HEK293 (cell line): ENCODE measurements at regions not wholly inside any gene's neighbourhood (a gene's known extent, or its start where the extent isn't known, plus 50 kb on each side); places are given as distances from the start of the nearest gene placed in this dataset.

Experiments used
- CTCF ChIA-PET: fragments of 350-600 bp; formaldehyde crosslinking; extraction: SDS; loops from one replicate; lab custom pipeline; 2021; ENCODE audit warnings: antibody characterized with exemption; lab: Yijun Ruan, JAX
- POLR2A ChIA-PET: fragments of 300-600 bp; formaldehyde crosslinking; extraction: SDS; loops from one replicate; lab custom pipeline; 2020; ENCODE audit warnings: antibody characterized with exemption, inconsistent platforms; lab: Yijun Ruan, JAX
- H3K27ac ChIP-seq: fragments of 200-500 bp; sonication (Bioruptor generic); 2 replicates; pipeline ENCODE4 v1.5.1; 2014; ENCODE audit warnings: low read depth, low read length, control low read depth, inconsistent platforms; ENCODE audit errors: extremely low read depth
- H3K36me3 ChIP-seq, 2 experiments: fragments of 200-500 bp in 1 of 2; sonication (Bioruptor generic) in 1 of 2; 1 replicate in 1 of 2; 2 replicates in 1 of 2; pipeline ENCODE4 v1.5.1; 2014 to 2017; ENCODE audit warnings: inconsistent platforms in 2 of 2, low read length in 2 of 2; ENCODE audit not compliant: control insufficient read depth in 2 of 2, insufficient read depth in 1 of 2
- H3K4me1 ChIP-seq: fragments of 200-500 bp; sonication (Bioruptor generic); 2 replicates; pipeline ENCODE4 v1.5.1; 2014; ENCODE audit warnings: mild to moderate bottlenecking, low read length, inconsistent platforms; ENCODE audit not compliant: control insufficient read depth, insufficient read depth
- H3K4me3 ChIP-seq: 2 replicates; pipeline ENCODE4 v1.5.1; 2011; ENCODE audit warnings: low read depth, mild to moderate bottlenecking, control low read depth, low read length, moderate library complexity
- H3K9me3 ChIP-seq: fragments of 200-500 bp; sonication (Bioruptor generic); 2 replicates; pipeline ENCODE4 v1.5.1; 2014; ENCODE audit warnings: low read depth, low read length, inconsistent platforms; ENCODE audit not compliant: control insufficient read depth, insufficient read depth
- FEZF1 ChIP-seq: fragments of 450-650 bp; formaldehyde crosslinking; IDR thresholded peaks from 2 replicates; pipeline ENCODE4 v1.5.1; 2016; ENCODE audit warnings: missing biosample characterization, missing genetic modification characterization
- KLF1 ChIP-seq: fragments of 450-650 bp; formaldehyde crosslinking; IDR thresholded peaks from 2 replicates; pipeline ENCODE4 v1.5.1; 2016; ENCODE audit warnings: missing biosample characterization, missing genetic modification characterization
- KLF16 ChIP-seq: fragments of 450-650 bp; formaldehyde crosslinking; IDR thresholded peaks from 2 replicates; pipeline ENCODE4 v1.5.1; 2017; ENCODE audit warnings: missing biosample characterization, missing genetic modification characterization
- KLF7 ChIP-seq: fragments of 450-650 bp; formaldehyde crosslinking; IDR thresholded peaks from 2 replicates; pipeline ENCODE4 v1.5.1; 2016; ENCODE audit warnings: missing biosample characterization, missing genetic modification characterization, borderline replicate concordance
- SALL2 ChIP-seq: fragments of 450-650 bp; formaldehyde crosslinking; IDR thresholded peaks from 2 replicates; pipeline ENCODE4 v1.5.0; 2017; ENCODE audit warnings: missing biosample characterization, mild to moderate bottlenecking, missing genetic modification characterization, borderline replicate concordance
- SCRT2 ChIP-seq: fragments of 450-650 bp; formaldehyde crosslinking; IDR thresholded peaks from 2 replicates; pipeline ENCODE4 v1.5.1; 2016; ENCODE audit warnings: missing biosample characterization, missing genetic modification characterization
- ZBTB17 ChIP-seq: fragments of 450-650 bp; formaldehyde crosslinking; IDR thresholded peaks from 2 replicates; pipeline ENCODE4 v1.5.1; 2016; ENCODE audit warnings: missing biosample characterization, missing genetic modification characterization
- ZIC2 ChIP-seq: fragments of 450-650 bp; formaldehyde crosslinking; IDR thresholded peaks from 2 replicates; pipeline ENCODE4 v1.5.1; 2016; ENCODE audit warnings: missing biosample characterization, missing genetic modification characterization
- ZNF155 ChIP-seq: fragments of 450-650 bp; formaldehyde crosslinking; IDR thresholded peaks from 2 replicates; pipeline ENCODE4 v1.5.1; 2016; ENCODE audit warnings: missing biosample characterization, missing genetic modification characterization
- ZNF169 ChIP-seq: fragments of 450-650 bp; formaldehyde crosslinking; IDR thresholded peaks from 2 replicates; pipeline ENCODE4 v1.5.1; 2016; ENCODE audit warnings: missing biosample characterization, missing genetic modification characterization
- ZNF311 ChIP-seq: fragments of 450-650 bp; formaldehyde crosslinking; IDR thresholded peaks from 2 replicates; pipeline ENCODE4 v1.5.1; 2017; ENCODE audit warnings: missing biosample characterization, missing genetic modification characterization, borderline replicate concordance
- ZNF335 ChIP-seq: fragments of 450-650 bp; formaldehyde crosslinking; conservative IDR thresholded peaks from 2 replicates; pipeline ENCODE4 v1.5.1; 2016; ENCODE audit warnings: missing biosample characterization, missing genetic modification characterization
- ZNF366 ChIP-seq: fragments of 450-650 bp; formaldehyde crosslinking; conservative IDR thresholded peaks from 2 replicates; pipeline ENCODE4 v1.5.1; 2016; ENCODE audit warnings: missing biosample characterization, missing genetic modification characterization
- ZNF416 ChIP-seq: fragments of 450-650 bp; formaldehyde crosslinking; IDR thresholded peaks from 2 replicates; pipeline ENCODE4 v1.5.1; 2016; ENCODE audit warnings: missing biosample characterization, missing genetic modification characterization
- ZNF521 ChIP-seq: fragments of 450-650 bp; formaldehyde crosslinking; IDR thresholded peaks from 2 replicates; pipeline ENCODE4 v1.5.1; 2017; ENCODE audit warnings: missing biosample characterization, mild to moderate bottlenecking, missing genetic modification characterization
- ZNF571 ChIP-seq: fragments of 450-650 bp; formaldehyde crosslinking; IDR thresholded peaks from 2 replicates; pipeline ENCODE4 v1.5.0; 2017; ENCODE audit warnings: missing biosample characterization, missing genetic modification characterization
- ZNF624 ChIP-seq: fragments of 450-650 bp; formaldehyde crosslinking; IDR thresholded peaks from 2 replicates; pipeline ENCODE4 v1.5.1; 2017; ENCODE audit warnings: missing biosample characterization, missing genetic modification characterization
- ZNF629 ChIP-seq: fragments of 450-650 bp; formaldehyde crosslinking; IDR thresholded peaks from 2 replicates; pipeline ENCODE4 v1.5.1; 2017; ENCODE audit warnings: missing biosample characterization, missing genetic modification characterization
- ZNF707 ChIP-seq: fragments of 450-650 bp; formaldehyde crosslinking; IDR thresholded peaks from 2 replicates; pipeline ENCODE4 v1.5.1; 2016; ENCODE audit warnings: missing biosample characterization, missing genetic modification characterization
- ZNF76 ChIP-seq: fragments of 450-650 bp; formaldehyde crosslinking; IDR thresholded peaks from 2 replicates; pipeline ENCODE4; 2016; ENCODE audit warnings: low read depth, missing biosample characterization, missing genetic modification characterization, borderline replicate concordance
- ZSCAN23 ChIP-seq: fragments of 450-650 bp; formaldehyde crosslinking; IDR thresholded peaks from 2 replicates; pipeline ENCODE4 v1.5.1; 2016; ENCODE audit warnings: missing biosample characterization, missing genetic modification characterization
- TF ChIP-seq, protein P1 (sequence below): fragments of 450-650 bp; IDR thresholded peaks from 2 replicates; pipeline ENCODE4 v1.5.1; 2018; ENCODE audit warnings: missing biosample characterization, mild to moderate bottlenecking, missing genetic modification characterization
- TF ChIP-seq, protein P2 (sequence below): fragments of 450-650 bp; IDR thresholded peaks from 2 replicates; pipeline ENCODE4 v1.5.1; 2018; ENCODE audit warnings: missing biosample characterization, missing genetic modification characterization
- TF ChIP-seq, protein P3 (sequence below): fragments of 450-650 bp; formaldehyde crosslinking; IDR thresholded peaks from 2 replicates; pipeline ENCODE4 v1.5.1; 2017; ENCODE audit warnings: missing biosample characterization, missing genetic modification characterization
- TF ChIP-seq, protein P4 (sequence below): fragments of 450-650 bp; formaldehyde crosslinking; IDR thresholded peaks from 2 replicates; pipeline ENCODE4 v1.5.1; 2016; ENCODE audit warnings: missing biosample characterization, missing genetic modification characterization
- TF ChIP-seq, protein P5 (sequence below): fragments of 450-650 bp; formaldehyde crosslinking; IDR thresholded peaks from 2 replicates; pipeline ENCODE4 v1.5.1; 2016; ENCODE audit warnings: missing biosample characterization, missing genetic modification characterization
- TF ChIP-seq, protein P6 (sequence below): fragments of 450-650 bp; formaldehyde crosslinking; IDR thresholded peaks from 2 replicates; pipeline ENCODE4 v1.5.1; 2016; ENCODE audit warnings: missing biosample characterization, missing genetic modification characterization

DNA sequence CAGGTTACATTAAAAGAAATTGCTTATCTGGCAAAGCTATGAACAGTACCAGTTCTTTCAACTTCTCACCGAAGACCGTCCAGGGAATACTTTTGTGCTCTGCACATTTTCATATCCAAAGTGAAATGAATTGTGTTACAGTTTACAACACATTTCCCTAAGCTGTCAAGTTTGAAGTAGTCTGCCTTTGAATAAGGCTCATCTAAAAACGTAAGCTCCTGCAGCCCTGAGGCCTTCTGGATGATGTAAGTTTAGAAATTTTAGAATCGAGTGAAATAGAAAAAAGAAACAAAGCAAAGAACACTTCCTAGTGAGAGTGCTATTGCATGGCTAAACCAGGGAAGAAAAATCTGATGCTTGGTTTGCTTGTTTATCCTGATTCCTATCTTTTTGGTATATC, 653.8 kb downstream of the MMUT start:
- Histone ChIP-seq H3K36me3 (no peaks in the 10 kb centered on the region), H3K4me3 (no peak overlapping the region), H3K9me3 (no peaks in the 10 kb centered on the region), H3K27ac (no peak overlapping the region), H3K4me1 (no peaks in the 10 kb centered on the region)
- ChIA-PET CTCF (no interaction called here), POLR2A (no interaction called here)
- TF ChIP-seq ZNF624 (tag by site-specific recombination) = no peak
- no peak for TF ChIP-seq KLF1 (tag by site-specific recombination)
- no peak for TF ChIP-seq ZNF521 (tag by site-specific recombination)
- TF ChIP-seq SALL2 = no peak
- TF ChIP-seq, protein P1, sequence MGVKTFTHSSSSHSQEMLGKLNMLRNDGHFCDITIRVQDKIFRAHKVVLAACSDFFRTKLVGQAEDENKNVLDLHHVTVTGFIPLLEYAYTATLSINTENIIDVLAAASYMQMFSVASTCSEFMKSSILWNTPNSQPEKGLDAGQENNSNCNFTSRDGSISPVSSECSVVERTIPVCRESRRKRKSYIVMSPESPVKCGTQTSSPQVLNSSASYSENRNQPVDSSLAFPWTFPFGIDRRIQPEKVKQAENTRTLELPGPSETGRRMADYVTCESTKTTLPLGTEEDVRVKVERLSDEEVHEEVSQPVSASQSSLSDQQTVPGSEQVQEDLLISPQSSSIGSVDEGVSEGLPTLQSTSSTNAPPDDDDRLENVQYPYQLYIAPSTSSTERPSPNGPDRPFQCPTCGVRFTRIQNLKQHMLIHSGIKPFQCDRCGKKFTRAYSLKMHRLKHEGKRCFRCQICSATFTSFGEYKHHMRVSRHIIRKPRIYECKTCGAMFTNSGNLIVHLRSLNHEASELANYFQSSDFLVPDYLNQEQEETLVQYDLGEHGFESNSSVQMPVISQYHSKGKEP (tag by site-specific recombination) = no peak
- TF ChIP-seq ZNF366 = no peak
- TF ChIP-seq ZNF76 (tag by site-specific recombination) = no peak
- TF ChIP-seq ZNF335 (tag by site-specific recombination) = no peak
- no peak for TF ChIP-seq KLF7
- no peak for TF ChIP-seq ZNF311 (tag by site-specific recombination)
- TF ChIP-seq ZNF169 (tag by site-specific recombination) = no peak
- TF ChIP-seq ZNF629 = no peak
- no peak for TF ChIP-seq FEZF1 (tag by site-specific recombination)
- TF ChIP-seq, protein P2, sequence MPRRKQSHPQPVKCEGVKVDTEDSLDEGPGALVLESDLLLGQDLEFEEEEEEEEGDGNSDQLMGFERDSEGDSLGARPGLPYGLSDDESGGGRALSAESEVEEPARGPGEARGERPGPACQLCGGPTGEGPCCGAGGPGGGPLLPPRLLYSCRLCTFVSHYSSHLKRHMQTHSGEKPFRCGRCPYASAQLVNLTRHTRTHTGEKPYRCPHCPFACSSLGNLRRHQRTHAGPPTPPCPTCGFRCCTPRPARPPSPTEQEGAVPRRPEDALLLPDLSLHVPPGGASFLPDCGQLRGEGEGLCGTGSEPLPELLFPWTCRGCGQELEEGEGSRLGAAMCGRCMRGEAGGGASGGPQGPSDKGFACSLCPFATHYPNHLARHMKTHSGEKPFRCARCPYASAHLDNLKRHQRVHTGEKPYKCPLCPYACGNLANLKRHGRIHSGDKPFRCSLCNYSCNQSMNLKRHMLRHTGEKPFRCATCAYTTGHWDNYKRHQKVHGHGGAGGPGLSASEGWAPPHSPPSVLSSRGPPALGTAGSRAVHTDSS (tag by site-specific recombination) = no peak
- TF ChIP-seq, protein P3, sequence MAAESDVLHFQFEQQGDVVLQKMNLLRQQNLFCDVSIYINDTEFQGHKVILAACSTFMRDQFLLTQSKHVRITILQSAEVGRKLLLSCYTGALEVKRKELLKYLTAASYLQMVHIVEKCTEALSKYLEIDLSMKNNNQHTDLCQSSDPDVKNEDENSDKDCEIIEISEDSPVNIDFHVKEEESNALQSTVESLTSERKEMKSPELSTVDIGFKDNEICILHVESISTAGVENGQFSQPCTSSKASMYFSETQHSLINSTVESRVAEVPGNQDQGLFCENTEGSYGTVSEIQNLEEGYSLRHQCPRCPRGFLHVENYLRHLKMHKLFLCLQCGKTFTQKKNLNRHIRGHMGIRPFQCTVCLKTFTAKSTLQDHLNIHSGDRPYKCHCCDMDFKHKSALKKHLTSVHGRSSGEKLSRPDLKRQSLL (tag by site-specific recombination) = no peak
- TF ChIP-seq, protein P4, sequence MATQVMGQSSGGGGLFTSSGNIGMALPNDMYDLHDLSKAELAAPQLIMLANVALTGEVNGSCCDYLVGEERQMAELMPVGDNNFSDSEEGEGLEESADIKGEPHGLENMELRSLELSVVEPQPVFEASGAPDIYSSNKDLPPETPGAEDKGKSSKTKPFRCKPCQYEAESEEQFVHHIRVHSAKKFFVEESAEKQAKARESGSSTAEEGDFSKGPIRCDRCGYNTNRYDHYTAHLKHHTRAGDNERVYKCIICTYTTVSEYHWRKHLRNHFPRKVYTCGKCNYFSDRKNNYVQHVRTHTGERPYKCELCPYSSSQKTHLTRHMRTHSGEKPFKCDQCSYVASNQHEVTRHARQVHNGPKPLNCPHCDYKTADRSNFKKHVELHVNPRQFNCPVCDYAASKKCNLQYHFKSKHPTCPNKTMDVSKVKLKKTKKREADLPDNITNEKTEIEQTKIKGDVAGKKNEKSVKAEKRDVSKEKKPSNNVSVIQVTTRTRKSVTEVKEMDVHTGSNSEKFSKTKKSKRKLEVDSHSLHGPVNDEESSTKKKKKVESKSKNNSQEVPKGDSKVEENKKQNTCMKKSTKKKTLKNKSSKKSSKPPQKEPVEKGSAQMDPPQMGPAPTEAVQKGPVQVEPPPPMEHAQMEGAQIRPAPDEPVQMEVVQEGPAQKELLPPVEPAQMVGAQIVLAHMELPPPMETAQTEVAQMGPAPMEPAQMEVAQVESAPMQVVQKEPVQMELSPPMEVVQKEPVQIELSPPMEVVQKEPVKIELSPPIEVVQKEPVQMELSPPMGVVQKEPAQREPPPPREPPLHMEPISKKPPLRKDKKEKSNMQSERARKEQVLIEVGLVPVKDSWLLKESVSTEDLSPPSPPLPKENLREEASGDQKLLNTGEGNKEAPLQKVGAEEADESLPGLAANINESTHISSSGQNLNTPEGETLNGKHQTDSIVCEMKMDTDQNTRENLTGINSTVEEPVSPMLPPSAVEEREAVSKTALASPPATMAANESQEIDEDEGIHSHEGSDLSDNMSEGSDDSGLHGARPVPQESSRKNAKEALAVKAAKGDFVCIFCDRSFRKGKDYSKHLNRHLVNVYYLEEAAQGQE (tag by site-specific recombination) = no peak
- no peak for TF ChIP-seq ZBTB17
- no peak for TF ChIP-seq ZNF707
- no peak for TF ChIP-seq ZSCAN23 (tag by site-specific recombination)

DNA sequence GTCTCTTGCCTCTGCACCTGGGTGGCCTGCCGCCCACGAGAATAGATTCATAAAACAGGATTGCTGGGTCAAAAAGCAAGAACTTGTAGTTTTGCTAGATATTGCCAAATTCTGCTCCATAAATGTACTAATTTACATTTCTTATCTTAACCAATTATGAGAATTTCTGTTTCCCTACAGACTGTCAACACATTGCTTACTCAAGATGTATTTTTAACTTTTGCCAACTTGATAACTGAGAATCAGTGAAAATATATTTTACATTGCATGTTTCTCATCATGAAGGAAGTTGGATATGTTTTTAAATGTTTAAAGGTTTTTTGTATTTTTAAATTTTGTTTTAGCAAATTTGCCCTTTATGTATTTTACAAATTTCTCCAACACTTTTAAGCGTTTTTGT, 664.8 kb downstream of the MMUT start:
- Histone ChIP-seq H3K4me1 (no peaks in the 10 kb centered on the region), H3K4me3 (no peak overlapping the region), H3K9me3 (no peaks in the 10 kb centered on the region), H3K36me3 (no peaks in the 10 kb centered on the region), H3K27ac (no peak overlapping the region)
- POLR2A ChIA-PET = no interaction called here
- CTCF ChIA-PET = no interaction called here
- TF ChIP-seq ZNF571 (tag by site-specific recombination) = no peak
- no peak for TF ChIP-seq ZNF416
- no peak for TF ChIP-seq SCRT2 (tag by site-specific recombination)
- TF ChIP-seq, protein P5, sequence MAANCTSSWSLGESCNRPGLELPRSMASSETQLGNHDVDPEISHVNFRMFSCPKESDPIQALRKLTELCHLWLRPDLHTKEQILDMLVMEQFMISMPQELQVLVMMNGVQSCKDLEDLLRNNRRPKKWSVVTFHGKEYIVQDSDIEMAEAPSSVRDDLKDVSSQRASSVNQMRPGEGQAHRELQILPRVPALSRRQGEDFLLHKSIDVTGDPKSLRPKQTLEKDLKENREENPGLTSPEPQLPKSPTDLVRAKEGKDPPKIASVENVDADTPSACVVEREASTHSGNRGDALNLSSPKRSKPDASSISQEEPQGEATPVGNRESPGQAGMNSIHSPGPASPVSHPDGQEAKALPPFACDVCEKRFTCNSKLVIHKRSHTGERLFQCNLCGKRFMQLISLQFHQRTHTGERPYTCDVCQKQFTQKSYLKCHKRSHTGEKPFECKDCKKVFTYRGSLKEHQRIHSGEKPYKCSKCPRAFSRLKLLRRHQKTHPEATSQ (tag by site-specific recombination) = no peak
- TF ChIP-seq ZIC2 (tag by site-specific recombination) = no peak
- no peak for TF ChIP-seq KLF16
- TF ChIP-seq, protein P6, sequence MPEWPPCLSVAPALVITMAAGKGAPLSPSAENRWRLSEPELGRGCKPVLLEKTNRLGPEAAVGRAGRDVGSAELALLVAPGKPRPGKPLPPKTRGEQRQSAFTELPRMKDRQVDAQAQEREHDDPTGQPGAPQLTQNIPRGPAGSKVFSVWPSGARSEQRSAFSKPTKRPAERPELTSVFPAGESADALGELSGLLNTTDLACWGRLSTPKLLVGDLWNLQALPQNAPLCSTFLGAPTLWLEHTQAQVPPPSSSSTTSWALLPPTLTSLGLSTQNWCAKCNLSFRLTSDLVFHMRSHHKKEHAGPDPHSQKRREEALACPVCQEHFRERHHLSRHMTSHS = no peak
- TF ChIP-seq ZNF155 (tag by site-specific recombination) = no peak
